Ishikawa (cell line): ENCODE measurements at regions not wholly inside any gene's neighbourhood (a gene's known extent, or its start where the extent isn't known, plus 50 kb on each side); places are given as distances from the start of the nearest gene placed in this dataset.

ENCODE experiments used
- CREB1 ChIP-seq: IDR thresholded peaks from 2 replicates; pipeline ENCODE4 v1.6.1; 2012; ENCODE audit warnings: low read depth
- RAD21 ChIP-seq: IDR thresholded peaks from 2 replicates; pipeline ENCODE4 v1.6.1; 2012; ENCODE audit warnings: low read depth
- TAF1 ChIP-seq: IDR thresholded peaks from 2 replicates; pipeline ENCODE4 v1.6.1; 2012; ENCODE audit warnings: low read depth, mild to moderate bottlenecking
- TCF12 ChIP-seq: IDR thresholded peaks from 2 replicates; pipeline ENCODE4 v1.6.1; 2012; ENCODE audit warnings: low read depth
- YY1 ChIP-seq: IDR thresholded peaks from 2 replicates; pipeline ENCODE4 v1.6.1; 2012; ENCODE audit warnings: low read depth
- ZBTB7A ChIP-seq: IDR thresholded peaks from 2 replicates; pipeline ENCODE4 v1.6.1; 2012; ENCODE audit warnings: low read depth
- TF ChIP-seq, protein P1 (sequence below): IDR thresholded peaks from 2 replicates; pipeline ENCODE4 v1.6.1; 2012; ENCODE audit warnings: low read depth, mild to moderate bottlenecking

DNA sequence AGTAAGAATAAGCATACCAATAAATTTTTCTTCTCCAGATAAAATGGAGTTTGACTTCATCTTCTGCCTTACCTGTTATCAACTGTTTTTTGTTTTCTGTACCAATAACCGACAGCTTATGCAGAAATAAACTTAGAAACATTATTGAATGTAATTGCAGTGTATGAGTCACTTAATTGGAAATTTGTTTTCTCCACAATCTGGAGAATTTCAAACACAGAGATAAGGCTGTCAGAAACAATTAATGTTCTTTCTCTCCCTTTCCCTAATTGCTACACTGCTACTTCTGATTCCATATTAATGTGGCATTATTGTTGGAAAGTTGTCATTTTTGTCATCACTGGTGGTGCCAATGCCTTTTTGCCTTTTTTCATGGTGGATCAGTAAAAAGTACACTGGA lies 180.3 kb downstream of the SLCO4C1 start:
- TF ChIP-seq TAF1 = no peak
- no peak for TF ChIP-seq TCF12
- no peak for TF ChIP-seq CREB1
- TF ChIP-seq RAD21 = no peak
- TF ChIP-seq YY1 = no peak
- TF ChIP-seq, protein P1, sequence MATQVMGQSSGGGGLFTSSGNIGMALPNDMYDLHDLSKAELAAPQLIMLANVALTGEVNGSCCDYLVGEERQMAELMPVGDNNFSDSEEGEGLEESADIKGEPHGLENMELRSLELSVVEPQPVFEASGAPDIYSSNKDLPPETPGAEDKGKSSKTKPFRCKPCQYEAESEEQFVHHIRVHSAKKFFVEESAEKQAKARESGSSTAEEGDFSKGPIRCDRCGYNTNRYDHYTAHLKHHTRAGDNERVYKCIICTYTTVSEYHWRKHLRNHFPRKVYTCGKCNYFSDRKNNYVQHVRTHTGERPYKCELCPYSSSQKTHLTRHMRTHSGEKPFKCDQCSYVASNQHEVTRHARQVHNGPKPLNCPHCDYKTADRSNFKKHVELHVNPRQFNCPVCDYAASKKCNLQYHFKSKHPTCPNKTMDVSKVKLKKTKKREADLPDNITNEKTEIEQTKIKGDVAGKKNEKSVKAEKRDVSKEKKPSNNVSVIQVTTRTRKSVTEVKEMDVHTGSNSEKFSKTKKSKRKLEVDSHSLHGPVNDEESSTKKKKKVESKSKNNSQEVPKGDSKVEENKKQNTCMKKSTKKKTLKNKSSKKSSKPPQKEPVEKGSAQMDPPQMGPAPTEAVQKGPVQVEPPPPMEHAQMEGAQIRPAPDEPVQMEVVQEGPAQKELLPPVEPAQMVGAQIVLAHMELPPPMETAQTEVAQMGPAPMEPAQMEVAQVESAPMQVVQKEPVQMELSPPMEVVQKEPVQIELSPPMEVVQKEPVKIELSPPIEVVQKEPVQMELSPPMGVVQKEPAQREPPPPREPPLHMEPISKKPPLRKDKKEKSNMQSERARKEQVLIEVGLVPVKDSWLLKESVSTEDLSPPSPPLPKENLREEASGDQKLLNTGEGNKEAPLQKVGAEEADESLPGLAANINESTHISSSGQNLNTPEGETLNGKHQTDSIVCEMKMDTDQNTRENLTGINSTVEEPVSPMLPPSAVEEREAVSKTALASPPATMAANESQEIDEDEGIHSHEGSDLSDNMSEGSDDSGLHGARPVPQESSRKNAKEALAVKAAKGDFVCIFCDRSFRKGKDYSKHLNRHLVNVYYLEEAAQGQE = no peak
- TF ChIP-seq ZBTB7A = no peak
